ENCODE measurements at regions not wholly inside any gene's neighbourhood (a gene's known extent, or its start where the extent isn't known, plus 50 kb on each side); places are given as distances from the start of the nearest gene placed in this dataset.

- Histone ChIP-seq H3K9ac (ENCODE audit: control insufficient read depth, insufficient read depth, low read length) (no peak overlapping the region), H3K79me2 (ENCODE audit: control insufficient read depth, insufficient read depth, low read length) (no peaks in the 10 kb centered on the region), H3K4me3 (no peak overlapping the region), H3K9me3 (replicated peaks; ENCODE audit: control insufficient read depth, insufficient read depth, low read length) (no peaks in the 10 kb centered on the region), H3K4me1 (ENCODE audit: control insufficient read depth, insufficient read depth, low read length) (no peaks in the 10 kb centered on the region), H4K20me1 (ENCODE audit: control insufficient read depth, insufficient read depth) (no peaks in the 10 kb centered on the region), H3K4me2 (ENCODE audit: control insufficient read depth, insufficient read depth) (no peak overlapping the region), H3K36me3 (ENCODE audit: control insufficient read depth in 2 of 2, insufficient read depth in 2 of 2, low read length in 1 of 2) (no peaks in the 10 kb centered on the region), H3K27ac (ENCODE audit: control insufficient read depth, insufficient read depth) (no peak overlapping the region), H3K27me3 (replicated peaks in 1 of 2; ENCODE audit: control insufficient read depth in 2 of 2, insufficient read depth in 2 of 2, low read length in 1 of 2) (no peaks in the 10 kb centered on the region), H2AFZ (ENCODE audit: control insufficient read depth, low read depth, low read length) (no peak overlapping the region)
- in situ Hi-C loops (cut with MboI), result no loop called here
- ChIA-PET CTCF (no interaction called here), POLR2A (no interaction called here), SMC1A (ENCODE audit: uncharacterized antibody, unreplicated experiment) (interaction anchor here (1.2 kb wide), 1 partner anchor 11 kb away, joined by 3 read pairs; no protein-coding TSS in a partner anchor), RAD21 (ENCODE audit: unreplicated experiment) (no interaction called here)
- FAIRE-seq, result no peak
- no TSS peak for BruUV-seq (replicated peaks)
- intact Hi-C loops (cut with micrococcal nuclease; ENCODE audit: unreplicated experiment), result no loop called here
- DNase-seq (ENCODE audit: low read depth, low spot score), result no peak
- no peak for TF ChIP-seq EGR1 (IDR thresholded peaks at IDR 0.05; ENCODE audit: borderline replicate concordance in 1 of 2, low read depth in 2 of 2, low read length in 2 of 2)
- no peak for TF ChIP-seq ZNF384 (IDR thresholded peaks at IDR 0.05; ENCODE audit: borderline replicate concordance, low read depth, low read length)
- no peak for TF ChIP-seq CREM (IDR thresholded peaks at IDR 0.05; ENCODE audit: low read depth)
- no peak for TF ChIP-seq WRNIP1 (IDR thresholded peaks at IDR 0.05; ENCODE audit: borderline replicate concordance, low read depth, low read length)
- WGBS (ENCODE audit: insufficient coverage, insufficient replicate concordance, low lambda C conversion rate, missing lambda C conversion rate), result 43% methylated on average over 2 of the region's 2 CpGs
- no peak for ATAC-seq
Measured at GRCh38 chr18:30811580-30811979, 231.0 kb downstream of the DSC3 start.

- H3K9me3 ChIP-seq (replicated peaks; ENCODE audit: control insufficient read depth, insufficient read depth, low read length), result no peaks in the 10 kb centered on the region
- H3K36me3 ChIP-seq (ENCODE audit: control insufficient read depth in 2 of 2, insufficient read depth in 2 of 2, low read length in 1 of 2), result no peaks in the 10 kb centered on the region
- H3K9ac ChIP-seq (ENCODE audit: control insufficient read depth, insufficient read depth, low read length), result no peak overlapping the region
- ChIA-PET RAD21 (ENCODE audit: unreplicated experiment) (no interaction called here), SMC1A (ENCODE audit: uncharacterized antibody, unreplicated experiment) (no interaction called here), POLR2A (no interaction called here), CTCF (no interaction called here)
- no peak for ATAC-seq
- H3K27me3 ChIP-seq (replicated peaks in 1 of 2; ENCODE audit: control insufficient read depth in 2 of 2, insufficient read depth in 2 of 2, low read length in 1 of 2), result no peaks in the 10 kb centered on the region
- no peak overlapping the region for H3K4me3 ChIP-seq
- no peak overlapping the region for H3K4me2 ChIP-seq (ENCODE audit: control insufficient read depth, insufficient read depth)
- no peaks in the 10 kb centered on the region for H3K79me2 ChIP-seq (ENCODE audit: control insufficient read depth, insufficient read depth, low read length)
- no peak for DNase-seq (ENCODE audit: low read depth, low spot score)
- H3K4me1 ChIP-seq (ENCODE audit: control insufficient read depth, insufficient read depth, low read length), result no peaks in the 10 kb centered on the region
- H4K20me1 ChIP-seq (ENCODE audit: control insufficient read depth, insufficient read depth), result no peaks in the 10 kb centered on the region
- no peak overlapping the region for H2AFZ ChIP-seq (ENCODE audit: control insufficient read depth, low read depth, low read length)
- in situ Hi-C loops (cut with MboI), result no loop called here
- no peak for FAIRE-seq
- no TSS peak for BruUV-seq (replicated peaks)
- intact Hi-C loops (cut with micrococcal nuclease; ENCODE audit: unreplicated experiment), result no loop called here
- H3K27ac ChIP-seq (ENCODE audit: control insufficient read depth, insufficient read depth), result no peak overlapping the region
- TF ChIP-seq DPF2 (IDR thresholded peaks at IDR 0.05) (no peak), SIX5 (IDR thresholded peaks at IDR 0.05; ENCODE audit: low read depth, low read length, severe bottlenecking) (no peak), FOXK2 (IDR thresholded peaks at IDR 0.05) (no peak), RCOR1 (conservative IDR thresholded peaks at IDR 0.05; ENCODE audit: low read depth, low read length) (no peak), JUNB (IDR thresholded peaks at IDR 0.05) (no peak), SKIL (IDR thresholded peaks at IDR 0.05; ENCODE audit: low read depth, poor library complexity, severe bottlenecking) (no peak), CREM (IDR thresholded peaks at IDR 0.05; ENCODE audit: low read depth) (no peak), E4F1 (IDR thresholded peaks at IDR 0.05; ENCODE audit: borderline replicate concordance, partially characterized antibody) (no peak), HDAC6 (IDR thresholded peaks at IDR 0.05; ENCODE audit: unreplicated experiment) (no peak), NKRF (conservative IDR thresholded peaks at IDR 0.05) (no peak)
Measured at GRCh38 chr18:30810580-30810979, 232.0 kb downstream of the DSC3 start.
